ENCODE measurements at regions not wholly inside any gene's neighbourhood (a gene's known extent, or its start where the extent isn't known, plus 50 kb on each side); places are given as distances from the start of the nearest gene placed in this dataset.

DNA sequence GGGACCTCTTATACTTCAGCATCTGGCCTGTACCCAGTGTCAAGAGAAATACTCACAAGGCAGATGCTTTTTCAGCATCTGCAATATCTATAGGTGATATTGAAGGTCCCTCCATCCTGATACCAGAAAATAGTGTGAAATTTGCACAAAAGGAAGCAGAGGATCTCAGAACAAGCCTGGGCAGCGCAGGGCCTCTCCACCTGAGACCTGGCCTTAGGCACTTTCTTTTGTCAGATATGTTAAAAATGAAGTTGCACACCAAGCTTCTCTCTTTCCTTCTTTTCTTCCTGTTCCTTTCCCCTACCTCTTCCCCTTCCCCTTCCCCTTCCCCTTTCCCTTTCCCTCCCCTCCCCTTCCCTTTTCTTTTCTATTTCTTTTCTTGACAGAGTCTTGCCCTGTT, 62.2 kb downstream of the ARHGEF18 start:
- TF ChIP-seq EZH2 (IDR thresholded peaks at IDR 0.05; ENCODE audit: borderline replicate concordance, low read length) = no peak
- TF ChIP-seq, protein P1, sequence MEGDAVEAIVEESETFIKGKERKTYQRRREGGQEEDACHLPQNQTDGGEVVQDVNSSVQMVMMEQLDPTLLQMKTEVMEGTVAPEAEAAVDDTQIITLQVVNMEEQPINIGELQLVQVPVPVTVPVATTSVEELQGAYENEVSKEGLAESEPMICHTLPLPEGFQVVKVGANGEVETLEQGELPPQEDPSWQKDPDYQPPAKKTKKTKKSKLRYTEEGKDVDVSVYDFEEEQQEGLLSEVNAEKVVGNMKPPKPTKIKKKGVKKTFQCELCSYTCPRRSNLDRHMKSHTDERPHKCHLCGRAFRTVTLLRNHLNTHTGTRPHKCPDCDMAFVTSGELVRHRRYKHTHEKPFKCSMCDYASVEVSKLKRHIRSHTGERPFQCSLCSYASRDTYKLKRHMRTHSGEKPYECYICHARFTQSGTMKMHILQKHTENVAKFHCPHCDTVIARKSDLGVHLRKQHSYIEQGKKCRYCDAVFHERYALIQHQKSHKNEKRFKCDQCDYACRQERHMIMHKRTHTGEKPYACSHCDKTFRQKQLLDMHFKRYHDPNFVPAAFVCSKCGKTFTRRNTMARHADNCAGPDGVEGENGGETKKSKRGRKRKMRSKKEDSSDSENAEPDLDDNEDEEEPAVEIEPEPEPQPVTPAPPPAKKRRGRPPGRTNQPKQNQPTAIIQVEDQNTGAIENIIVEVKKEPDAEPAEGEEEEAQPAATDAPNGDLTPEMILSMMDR (conservative IDR thresholded peaks at IDR 0.05 in 1 of 2, IDR thresholded peaks at IDR 0.05 in 1 of 2; ENCODE audit: extremely low read depth in 1 of 2, insufficient read depth in 1 of 2, low read depth in 1 of 2, low read length in 2 of 2) = no peak

Data from mammary epithelial cell (primary cell).